Fibroblast of lung (primary cell): ENCODE measurements at regions not wholly inside any gene's neighbourhood (a gene's known extent, or its start where the extent isn't known, plus 50 kb on each side); places are given as distances from the start of the nearest gene placed in this dataset.
"Not testable (repeated sequence)": the region's sequence is repeated elsewhere in the genome, so short reads cannot be mapped to it uniquely, and the experiment has no call there.

Experiments
- EZH2 ChIP-seq: IDR thresholded peaks from 2 replicates; pipeline ENCODE4 v1.5.1; 2012; ENCODE audit warnings: low read length, control low read depth, mild to moderate bottlenecking; ENCODE audit errors: missing control alignments
- TF ChIP-seq, protein P1 (sequence below), 2 donors: IDR thresholded peaks in 1 of 2; conservative IDR thresholded peaks in 1 of 2; 1 replicate in 1 of 2; 2 replicates in 1 of 2; pipeline ENCODE4 v1.5.1; 2011 to 2012; ENCODE audit warnings: low read length in 2 of 2, control low read depth in 1 of 2, inconsistent platforms in 1 of 2, low read depth in 1 of 2, mild to moderate bottlenecking in 1 of 2

- TF ChIP-seq, protein P1, sequence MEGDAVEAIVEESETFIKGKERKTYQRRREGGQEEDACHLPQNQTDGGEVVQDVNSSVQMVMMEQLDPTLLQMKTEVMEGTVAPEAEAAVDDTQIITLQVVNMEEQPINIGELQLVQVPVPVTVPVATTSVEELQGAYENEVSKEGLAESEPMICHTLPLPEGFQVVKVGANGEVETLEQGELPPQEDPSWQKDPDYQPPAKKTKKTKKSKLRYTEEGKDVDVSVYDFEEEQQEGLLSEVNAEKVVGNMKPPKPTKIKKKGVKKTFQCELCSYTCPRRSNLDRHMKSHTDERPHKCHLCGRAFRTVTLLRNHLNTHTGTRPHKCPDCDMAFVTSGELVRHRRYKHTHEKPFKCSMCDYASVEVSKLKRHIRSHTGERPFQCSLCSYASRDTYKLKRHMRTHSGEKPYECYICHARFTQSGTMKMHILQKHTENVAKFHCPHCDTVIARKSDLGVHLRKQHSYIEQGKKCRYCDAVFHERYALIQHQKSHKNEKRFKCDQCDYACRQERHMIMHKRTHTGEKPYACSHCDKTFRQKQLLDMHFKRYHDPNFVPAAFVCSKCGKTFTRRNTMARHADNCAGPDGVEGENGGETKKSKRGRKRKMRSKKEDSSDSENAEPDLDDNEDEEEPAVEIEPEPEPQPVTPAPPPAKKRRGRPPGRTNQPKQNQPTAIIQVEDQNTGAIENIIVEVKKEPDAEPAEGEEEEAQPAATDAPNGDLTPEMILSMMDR (conservative IDR thresholded peaks at IDR 0.05 in 1 of 2, IDR thresholded peaks at IDR 0.05 in 1 of 2; ENCODE audit: low read depth in 1 of 2, low read length in 2 of 2) = not testable (repeated sequence)
- TF ChIP-seq EZH2 = not testable (repeated sequence)
These were observed 158.6 kb downstream of the MEX3B start for GRCh38 chr15:81887188-81887587.
